HG02642 (cell line): ENCODE measurements at regions not wholly inside any gene's neighbourhood (a gene's known extent, or its start where the extent isn't known, plus 50 kb on each side); places are given as distances from the start of the nearest gene placed in this dataset.
"Not testable (repeated sequence)": the region's sequence is repeated elsewhere in the genome, so short reads cannot be mapped to it uniquely, and the experiment has no call there.

ENCODE experiments used
- ATAC-seq: cut with Tn5 transposase; IDR thresholded peaks from one replicate; pipeline ENCODE4 v1.9.1; 2021; ENCODE audit warnings: mild to moderate bottlenecking; ENCODE audit not compliant: unreplicated experiment, poor library complexity

DNA sequence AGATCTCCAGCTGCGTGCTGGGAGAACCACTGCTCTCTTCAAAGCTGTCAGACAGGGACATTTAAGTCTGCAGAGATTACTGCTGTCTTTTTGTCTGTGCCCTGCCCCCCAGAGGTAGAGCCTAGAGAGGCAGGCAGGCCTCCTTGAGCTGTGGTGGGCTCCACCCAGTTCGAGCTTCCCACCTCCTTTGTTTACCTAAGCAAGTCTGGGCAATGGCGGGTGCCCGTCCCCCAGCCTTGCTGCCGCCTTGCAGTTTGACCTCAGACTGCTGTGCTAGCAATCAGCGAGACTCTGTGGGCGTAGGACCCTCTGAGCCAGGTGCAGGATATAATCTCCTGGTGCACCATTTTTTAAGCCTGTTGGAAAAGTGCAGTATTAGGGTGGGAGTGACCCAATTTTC, 128.6 kb downstream of the ACTR3 start:
- not testable (repeated sequence) for ATAC-seq

DNA sequence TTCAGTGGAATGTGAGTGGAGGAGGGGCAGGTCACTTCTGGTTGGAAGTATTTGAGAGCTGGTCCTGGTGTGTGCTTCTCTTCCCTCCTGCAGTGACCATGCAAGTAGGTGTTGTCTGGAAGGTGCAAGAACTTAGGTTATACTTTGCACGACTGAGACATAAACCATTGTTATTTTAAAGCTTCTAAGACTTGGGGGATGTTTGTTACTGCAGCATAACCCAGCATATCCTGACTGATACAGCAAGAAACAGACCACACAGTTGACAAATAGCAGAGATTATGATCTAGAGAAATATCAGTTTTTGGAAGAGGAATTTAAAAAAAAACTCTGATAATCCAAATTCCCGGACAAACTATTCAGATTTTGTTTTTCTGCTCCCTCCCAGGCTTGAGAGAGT, 130.8 kb downstream of the ACTR3 start:
- no peak for ATAC-seq

DNA sequence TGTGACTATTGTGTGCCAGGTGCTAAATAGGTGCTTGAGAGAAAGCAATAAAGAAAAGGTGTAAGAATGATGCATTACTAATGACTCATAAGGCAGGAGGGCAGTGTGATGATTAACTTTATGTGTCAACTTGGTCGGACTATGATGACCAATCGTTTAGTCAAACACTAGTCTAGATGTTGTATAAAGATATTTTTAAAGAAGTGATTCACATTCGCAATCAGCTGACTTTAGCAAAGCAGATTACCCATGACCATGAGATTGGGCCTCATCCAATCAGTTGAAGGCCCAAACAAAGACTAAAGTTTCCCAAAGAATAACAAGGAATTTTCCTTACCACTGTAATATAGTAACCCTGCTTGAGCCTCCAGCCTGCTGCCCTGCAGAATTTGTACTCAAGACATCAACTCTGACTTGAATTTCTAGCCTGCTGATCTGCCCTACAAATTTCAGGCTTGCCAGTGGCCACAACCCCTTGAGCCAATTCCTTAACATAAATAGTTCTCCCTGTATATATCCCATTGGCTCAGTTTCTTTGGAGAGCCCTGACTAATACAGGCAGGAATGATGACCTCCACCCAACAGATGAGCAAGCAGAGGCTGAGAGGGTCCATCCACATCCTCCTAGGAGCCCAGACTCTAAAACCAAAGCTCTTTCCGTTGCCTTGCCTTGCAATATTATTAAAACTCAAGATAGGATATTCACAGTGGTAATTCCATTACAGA, 132.6 kb downstream of the ACTR3 start:
- ATAC-seq, result no peak

DNA sequence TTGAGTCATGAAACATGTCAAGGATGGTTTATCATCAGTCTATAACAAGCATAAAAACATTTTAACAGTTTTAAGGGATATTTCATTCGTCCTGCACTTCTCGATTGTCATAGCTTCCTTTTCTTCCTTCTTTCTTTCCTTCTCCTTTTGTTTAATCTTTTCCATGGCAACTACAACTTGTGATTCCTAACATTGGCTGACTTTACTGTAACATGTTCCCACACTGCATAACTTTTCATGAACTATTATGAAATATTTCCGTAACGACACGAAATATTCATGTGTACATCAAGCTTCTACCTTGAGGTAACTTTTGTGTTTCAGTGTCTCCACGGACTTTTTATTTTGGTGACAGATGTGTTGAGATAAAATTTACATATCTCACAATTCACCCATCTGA, 134.4 kb downstream of the ACTR3 start:
- no peak for ATAC-seq

DNA sequence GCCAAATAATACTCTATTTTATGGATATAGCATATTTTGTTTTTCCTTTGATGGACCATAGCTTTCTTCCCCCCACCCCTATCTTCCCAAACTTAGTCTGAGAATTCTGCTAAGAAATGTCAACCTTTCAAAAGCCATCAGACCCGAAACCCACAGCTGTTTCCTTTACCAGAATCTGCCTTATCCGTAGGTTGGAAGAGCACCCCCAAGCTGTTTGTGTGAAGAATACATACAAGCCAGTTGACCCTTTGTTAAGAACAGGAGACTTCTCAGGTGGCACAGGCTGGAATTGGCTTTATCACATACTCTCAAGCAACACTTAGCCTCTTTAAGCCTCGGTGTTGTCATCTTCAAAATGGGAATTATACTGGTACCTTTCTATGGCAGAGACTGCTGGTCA, 135.1 kb downstream of the ACTR3 start:
- ATAC-seq, result no peak

DNA sequence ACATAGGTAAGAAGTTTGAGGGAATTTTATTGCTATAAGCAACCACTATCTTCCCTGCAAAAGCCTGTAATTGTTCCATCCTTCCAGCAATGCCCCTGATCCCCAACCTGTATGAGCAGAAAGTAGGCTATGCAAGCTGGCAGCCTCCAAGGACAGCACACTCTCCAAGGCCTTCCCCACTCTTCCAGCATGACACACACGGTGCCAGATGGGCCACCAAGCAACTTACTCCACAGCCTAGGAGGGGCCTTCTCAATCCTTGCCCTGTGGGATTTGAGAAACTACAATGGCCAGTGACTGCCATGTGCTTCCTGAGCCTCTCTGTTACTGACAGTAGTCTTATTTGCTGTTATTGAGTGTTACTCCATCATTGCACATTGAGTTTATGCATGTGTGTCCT, 137.5 kb downstream of the ACTR3 start:
- no peak for ATAC-seq

DNA sequence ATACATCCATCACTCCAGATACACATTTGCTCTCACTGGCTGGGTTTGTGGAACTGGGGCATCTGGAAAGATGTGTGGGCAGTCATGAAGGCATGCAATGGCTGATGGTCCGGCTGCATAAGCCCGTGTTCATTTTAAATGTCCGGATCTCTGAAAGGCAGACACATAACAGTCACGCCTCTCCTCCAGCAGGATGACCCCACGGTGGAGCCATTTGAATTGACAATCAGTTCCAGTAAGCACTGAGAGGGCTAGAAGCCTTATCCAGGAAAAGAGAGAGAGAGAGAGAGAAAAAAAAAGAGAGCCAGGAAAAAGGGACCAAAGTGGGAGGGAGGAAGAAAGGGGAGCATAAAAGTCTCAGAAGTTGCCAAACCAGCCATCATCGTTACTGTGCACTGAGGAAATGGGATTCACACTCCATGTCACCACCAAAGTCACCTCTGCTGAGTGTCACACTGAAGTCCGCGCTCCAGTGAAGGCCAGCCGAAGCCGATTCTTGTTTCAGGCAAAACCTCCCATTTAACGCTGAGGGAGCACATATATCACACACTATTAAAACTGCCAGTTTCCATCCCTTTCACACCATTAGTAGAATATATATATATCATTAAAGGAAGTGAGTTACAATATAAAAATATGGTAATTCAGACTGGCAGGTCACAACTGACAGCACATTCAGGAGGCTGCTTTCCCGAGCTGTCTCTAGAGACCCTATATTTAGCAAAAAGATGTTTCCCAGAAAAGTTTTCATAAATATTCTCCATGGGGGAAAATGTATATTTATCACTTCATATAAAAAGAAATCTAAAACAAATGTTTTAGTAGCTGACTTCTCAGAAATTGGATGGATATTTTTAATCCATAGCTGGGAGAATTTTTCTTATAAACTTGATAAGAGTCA, 142.0 kb downstream of the ACTR3 start:
- ATAC-seq, result no peak

DNA sequence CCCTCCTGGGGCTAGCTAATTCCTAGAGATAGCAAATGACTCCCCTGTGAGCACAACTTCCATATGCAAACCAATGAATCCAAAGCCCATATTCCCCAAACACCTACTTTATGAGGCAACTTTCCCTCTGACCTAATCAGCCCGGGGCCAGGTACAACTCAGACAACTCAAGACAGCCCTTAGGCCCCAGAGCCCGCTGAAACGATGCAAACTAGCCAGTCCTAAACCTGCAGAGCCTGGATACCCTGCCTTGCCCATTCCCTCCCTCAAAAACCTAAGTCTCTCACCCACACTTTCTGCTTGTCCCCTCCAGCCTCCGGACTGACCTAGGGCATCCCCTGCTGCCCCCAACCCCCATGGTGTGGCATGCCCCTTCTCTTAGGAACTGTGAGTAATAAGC, 142.8 kb downstream of the ACTR3 start:
- no peak for ATAC-seq

DNA sequence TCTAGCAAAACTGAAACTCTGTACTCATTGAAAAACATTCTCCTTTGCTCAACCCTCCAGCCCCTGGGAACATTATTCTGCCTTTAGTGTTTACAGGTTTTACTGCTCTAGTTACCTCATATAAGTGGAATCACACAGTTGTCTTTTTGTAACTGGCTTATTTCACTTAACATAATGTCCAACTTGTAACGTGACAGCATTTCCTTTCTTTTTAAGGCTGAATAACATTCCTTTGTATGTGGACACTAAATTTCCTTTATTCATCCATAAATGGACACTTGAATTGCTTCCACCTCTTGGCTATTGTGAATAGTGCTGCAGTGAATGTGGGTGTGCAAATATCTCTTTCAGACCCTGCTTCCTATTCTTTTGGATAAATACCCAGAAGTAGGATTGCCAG, 144.9 kb downstream of the ACTR3 start:
- no peak for ATAC-seq

DNA sequence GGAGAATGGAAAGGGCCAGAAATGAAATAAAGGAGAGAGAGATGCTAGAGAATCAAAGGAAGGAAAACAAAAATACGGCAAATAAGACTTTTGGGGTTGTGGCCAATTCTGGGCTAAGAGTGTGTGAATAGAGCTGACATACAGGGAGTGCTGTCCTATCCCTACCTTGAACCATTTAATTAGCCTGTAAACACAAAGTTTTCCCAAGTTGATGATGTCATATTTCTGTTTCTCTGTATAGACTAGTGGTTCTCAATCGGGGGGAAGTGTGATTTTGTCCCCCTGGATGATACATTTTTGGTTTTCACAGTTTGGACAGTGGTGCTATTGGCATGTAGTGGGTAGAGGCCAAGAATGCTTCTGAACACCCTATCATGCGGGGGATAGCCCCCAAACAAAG, 148.8 kb downstream of the ACTR3 start:
- no peak for ATAC-seq

DNA sequence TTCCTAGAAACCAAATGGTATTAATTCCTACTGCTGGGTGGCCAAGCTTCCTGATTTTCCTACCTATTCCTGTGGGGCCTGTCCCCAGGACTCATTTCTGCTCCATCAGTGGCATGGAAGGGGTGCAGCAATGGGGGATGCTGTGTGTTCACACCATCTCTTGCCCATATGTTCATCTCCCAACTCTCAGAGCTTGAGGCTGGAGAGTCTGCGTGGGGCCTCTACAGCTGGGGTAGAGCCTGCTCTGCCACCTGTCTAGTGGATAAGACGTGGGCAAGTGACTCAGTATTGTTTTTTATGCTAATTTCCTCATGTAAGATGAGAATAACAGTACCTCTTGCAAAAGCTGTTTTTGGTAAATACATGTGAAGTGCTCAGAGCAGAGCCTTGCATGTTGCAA, 149.8 kb downstream of the ACTR3 start:
- no peak for ATAC-seq

DNA sequence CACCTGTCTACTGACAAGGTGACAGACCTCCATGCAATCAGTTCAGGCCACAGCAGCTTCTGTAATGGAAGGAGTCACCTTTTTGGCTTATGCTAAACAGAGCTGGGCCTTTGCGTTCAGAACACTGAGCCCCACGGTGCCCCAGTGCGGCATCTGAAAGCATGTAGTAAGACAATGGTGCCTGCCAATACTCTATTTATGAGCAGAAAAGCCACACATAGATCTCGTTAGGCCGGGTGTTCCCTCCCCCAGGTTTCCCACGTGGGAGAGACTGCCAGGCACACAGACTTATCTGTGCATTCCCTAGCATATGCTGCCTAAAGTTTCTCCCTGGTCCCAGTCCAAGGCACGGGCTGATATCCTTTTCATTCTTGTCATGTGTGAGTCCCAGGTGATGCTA, 150.9 kb downstream of the ACTR3 start:
- no peak for ATAC-seq

DNA sequence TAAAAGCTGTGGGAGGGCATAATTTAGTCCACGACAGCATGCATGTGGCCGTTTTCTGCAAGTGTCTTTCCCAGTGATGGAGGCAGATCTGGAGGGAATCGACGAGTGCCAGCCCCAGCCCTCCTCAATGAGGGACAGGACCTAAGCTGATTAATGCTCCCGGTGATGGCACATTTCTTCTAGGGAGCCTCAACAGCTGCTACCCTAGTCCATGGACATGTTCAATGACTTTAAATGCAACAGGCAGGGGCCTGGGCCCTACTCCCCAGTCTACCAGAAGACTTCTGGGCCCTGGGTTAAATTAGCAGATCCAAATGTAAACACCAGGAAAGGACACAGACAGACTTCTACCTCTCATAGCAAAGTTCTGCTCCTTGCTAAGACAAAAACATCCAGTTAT, 155.1 kb downstream of the ACTR3 start:
- ATAC-seq, result no peak

DNA sequence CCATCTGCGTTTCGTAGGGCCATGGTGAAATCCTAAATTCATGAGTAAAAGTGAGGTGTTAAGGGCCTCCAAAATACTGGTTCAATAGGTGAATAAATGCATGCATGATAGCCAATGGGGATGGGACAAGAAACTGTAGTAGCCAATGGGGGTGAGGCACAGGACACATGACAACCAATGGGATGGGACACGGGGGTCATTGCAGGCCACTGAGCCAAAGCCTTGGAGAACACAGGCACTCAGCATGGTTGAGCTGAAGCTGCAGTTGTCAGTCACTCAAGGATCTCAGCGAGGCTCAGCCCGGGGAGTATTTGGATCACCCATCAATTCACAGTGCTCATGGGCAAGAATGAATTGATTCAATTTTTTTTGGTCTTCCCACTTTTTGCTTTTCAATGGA, 156.5 kb downstream of the ACTR3 start:
- no peak for ATAC-seq

DNA sequence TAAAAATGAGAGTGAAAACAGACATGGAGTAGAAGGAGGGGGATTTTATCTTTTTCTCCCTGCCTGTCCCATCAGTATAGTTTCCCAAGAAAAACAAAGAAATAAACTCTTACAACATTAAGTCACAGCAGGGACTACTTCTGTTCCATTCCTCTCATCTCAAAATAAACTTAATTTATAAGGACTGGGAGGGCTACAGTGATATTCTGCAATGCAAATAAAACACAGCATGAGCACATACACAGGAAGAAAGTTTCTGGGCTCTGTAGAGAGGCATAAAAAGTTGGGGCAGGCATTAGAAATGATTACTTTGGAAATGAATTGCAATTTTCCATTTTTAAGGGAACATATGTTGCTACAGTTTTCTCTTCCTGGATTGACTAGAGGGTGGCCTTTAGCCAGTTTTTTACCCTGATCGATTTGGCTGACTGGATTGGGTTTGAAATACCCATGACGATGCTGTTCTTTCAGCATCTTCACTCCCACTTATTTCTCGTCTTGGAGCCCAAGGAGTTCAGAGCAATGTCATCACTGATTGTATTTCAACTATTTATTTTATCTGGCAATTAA, 157.1 kb downstream of the ACTR3 start:
- no peak for ATAC-seq

DNA sequence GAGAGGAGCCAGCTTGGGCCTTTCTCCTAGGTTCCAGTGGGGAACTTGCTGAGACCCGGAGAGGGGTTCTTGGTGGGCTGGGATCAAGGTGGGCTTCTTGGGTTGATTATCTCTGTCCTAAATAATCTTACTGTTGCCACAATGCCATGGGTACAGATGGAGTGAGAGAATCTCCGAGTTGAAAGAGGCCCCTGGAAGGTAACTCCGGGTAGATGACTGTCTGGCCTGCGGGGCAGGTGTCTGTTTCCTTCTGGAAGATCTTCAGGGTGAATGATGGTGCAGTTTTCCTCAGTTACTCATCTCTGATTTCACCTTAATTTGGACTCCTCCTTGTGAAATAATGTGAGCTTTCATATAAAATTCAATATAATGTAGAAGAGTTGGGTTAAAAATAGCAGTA, 159.4 kb downstream of the ACTR3 start:
- no peak for ATAC-seq

DNA sequence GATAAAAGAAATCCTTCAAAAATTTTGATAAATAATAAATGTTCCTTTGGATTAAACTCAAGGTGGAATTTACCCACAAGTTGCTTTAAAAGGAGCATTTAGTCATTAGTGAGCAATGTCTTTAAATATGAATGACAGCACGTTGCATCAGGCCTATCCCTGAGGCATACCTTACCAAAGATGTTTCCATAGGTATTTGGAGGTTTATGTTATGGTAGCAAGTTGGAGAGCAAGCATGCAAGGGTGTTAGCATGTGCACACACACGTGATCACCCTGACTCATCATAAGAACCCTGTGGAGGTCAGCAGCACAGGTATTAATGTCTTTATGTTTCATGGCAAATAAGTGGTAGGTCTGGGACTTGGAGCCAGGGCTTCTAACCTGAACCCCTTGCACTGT, 159.9 kb downstream of the ACTR3 start:
- ATAC-seq, result no peak

DNA sequence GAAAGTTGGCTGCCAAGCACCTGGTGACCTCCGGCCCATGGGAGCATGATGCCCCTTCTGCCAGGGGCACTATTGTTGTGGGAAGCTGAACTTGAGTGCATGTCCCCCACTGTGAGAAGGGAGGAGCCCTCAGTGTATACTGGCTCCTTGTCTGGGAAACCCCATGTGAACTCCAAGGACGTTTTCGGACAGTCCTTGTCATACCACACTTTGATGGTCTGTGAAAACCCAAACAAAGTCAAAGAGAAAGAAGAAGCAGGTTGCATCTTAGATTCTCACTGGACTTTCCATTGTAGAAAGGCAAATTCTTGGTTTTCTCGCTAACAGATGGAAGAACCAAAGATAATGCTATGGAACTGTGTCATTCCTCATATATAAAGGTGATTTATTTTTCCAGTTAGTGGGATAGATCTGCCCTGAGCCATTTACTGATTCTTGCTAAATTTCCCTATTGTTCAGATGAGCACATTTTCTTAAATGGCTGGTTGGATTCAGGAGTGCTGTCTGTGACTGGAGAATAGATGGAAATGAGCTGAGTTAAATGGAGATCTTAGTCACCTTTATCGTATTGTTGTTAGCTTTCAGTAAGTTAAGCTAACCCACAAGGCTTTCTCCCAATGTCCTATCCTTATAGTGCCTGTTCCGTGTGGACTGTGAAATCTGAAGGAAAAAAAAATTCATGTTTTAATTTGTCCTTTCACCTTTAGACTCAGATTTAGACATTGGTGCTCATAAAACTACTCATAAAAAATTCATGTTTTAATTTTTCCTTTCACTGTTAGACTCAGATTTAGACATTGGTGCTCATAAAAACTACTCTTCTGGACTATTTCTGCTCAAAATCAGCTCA, 166.6 kb downstream of the ACTR3 start:
- peak; percentile 93 for ATAC-seq

DNA sequence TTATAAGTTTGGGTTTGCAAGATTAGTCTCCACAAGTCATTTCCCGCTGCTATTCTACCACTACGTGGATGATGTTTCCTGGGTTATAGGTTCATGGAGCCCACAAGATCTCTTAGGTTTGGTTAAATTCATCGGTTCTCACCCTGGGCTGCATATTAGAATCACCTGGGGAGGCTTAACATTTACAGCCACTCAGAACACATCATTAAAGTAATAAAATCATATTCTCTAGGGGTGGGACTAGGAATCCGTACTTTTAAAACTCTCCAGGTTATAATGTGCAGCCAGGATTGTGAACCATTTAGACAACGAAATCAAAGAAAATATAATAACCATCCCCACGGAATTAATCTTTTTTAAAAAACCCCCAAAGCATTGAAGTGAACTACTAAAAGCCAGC, 167.7 kb downstream of the ACTR3 start:
- no peak for ATAC-seq

DNA sequence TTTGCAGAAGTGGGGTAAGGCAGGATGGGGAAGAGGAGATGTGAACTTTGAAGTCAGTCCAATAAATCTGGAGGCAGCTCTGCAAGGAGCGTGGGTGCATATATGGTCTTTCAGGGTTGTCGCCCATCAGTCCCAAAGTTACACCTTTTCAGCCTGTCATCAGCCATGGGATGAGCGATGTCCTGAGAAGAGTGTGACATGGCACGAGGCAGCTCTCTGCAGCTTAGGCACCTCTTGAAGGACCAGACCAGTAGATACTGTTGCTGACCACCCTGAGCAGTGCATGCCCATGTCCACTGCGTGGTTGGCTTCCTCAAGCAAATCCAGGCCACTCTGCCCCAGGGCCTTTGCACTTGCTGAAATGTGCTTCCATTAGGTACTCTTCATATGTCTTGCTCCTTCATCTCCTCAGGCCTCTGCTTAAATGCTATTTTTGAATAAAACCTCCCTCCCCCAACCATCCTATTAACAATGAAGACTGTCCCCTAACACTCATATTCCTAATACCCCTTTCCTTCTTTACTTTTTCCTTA, 171.7 kb downstream of the ACTR3 start:
- ATAC-seq, result no peak
